ENCODE measurements at regions not wholly inside any gene's neighbourhood (a gene's known extent, or its start where the extent isn't known, plus 50 kb on each side); places are given as distances from the start of the nearest gene placed in this dataset.

- DNase-seq (ENCODE audit: low read depth in 2 of 2): no peak
Observed at GRCh38 chr2:88283886-88284592, 113.9 kb downstream of the THNSL2 start.

- DNase-seq (ENCODE audit: low read depth in 2 of 2): no peak
Observed at GRCh38 chr2:88281302-88282217, 111.4 kb downstream of the THNSL2 start.

GRCh38 chr2:88269836-88270235 lies 99.7 kb downstream of the THNSL2 start:
- DNase-seq (ENCODE audit: low read depth in 2 of 2): no peak

- DNase-seq (ENCODE audit: low read depth in 2 of 2): peak in 1 of 2 donors; percentile 13
Observed at GRCh38 chr2:88265352-88266303, 95.5 kb downstream of the THNSL2 start.

GRCh38 chr2:88263861-88264260 lies 93.7 kb downstream of the THNSL2 start:
- no peak for DNase-seq (ENCODE audit: low read depth in 2 of 2)

GRCh38 chr2:88261725-88262124 lies 91.6 kb downstream of the THNSL2 start:
- DNase-seq (ENCODE audit: low read depth in 2 of 2): no peak

- DNase-seq (ENCODE audit: low read depth in 2 of 2): no peak
Observed at GRCh38 chr2:88258208-88258607, 88.1 kb downstream of the THNSL2 start.

GRCh38 chr2:88254437-88255091 lies 84.4 kb downstream of the THNSL2 start:
- no peak for DNase-seq (ENCODE audit: low read depth in 2 of 2)

GRCh38 chr2:88253997-88254396 lies 83.9 kb downstream of the THNSL2 start:
- no peak for DNase-seq (ENCODE audit: low read depth in 2 of 2)

- DNase-seq (ENCODE audit: low read depth in 2 of 2): no peak
Observed at GRCh38 chr2:88253375-88253774, 83.2 kb downstream of the THNSL2 start.

GRCh38 chr2:88252646-88253045 lies 82.5 kb downstream of the THNSL2 start:
- DNase-seq (ENCODE audit: low read depth in 2 of 2): no peak

- no peak for DNase-seq (ENCODE audit: low read depth in 2 of 2)
Observed at GRCh38 chr2:88252111-88252510, 82.0 kb downstream of the THNSL2 start.

GRCh38 chr2:88250404-88250803 lies 80.3 kb downstream of the THNSL2 start:
- no peak for DNase-seq (ENCODE audit: low read depth in 2 of 2)

- DNase-seq (ENCODE audit: low read depth in 2 of 2): no peak
Observed at GRCh38 chr2:88248280-88248828, 78.2 kb downstream of the THNSL2 start.

- no peak for DNase-seq (ENCODE audit: low read depth in 2 of 2)
Observed at GRCh38 chr2:88247531-88247930, 77.4 kb downstream of the THNSL2 start.

- no peak for DNase-seq (ENCODE audit: low read depth in 2 of 2)
Observed at GRCh38 chr2:88245109-88245508, 75.0 kb downstream of the THNSL2 start.

- no peak for DNase-seq (ENCODE audit: low read depth in 2 of 2)
Observed at GRCh38 chr2:88239781-88240180, 69.6 kb downstream of the THNSL2 start.

GRCh38 chr2:88236666-88237065 lies 66.5 kb downstream of the THNSL2 start:
- DNase-seq (ENCODE audit: low read depth in 2 of 2): no peak
